Body of pancreas (tissue), 4 donors: ENCODE measurements at regions not wholly inside any gene's neighbourhood (a gene's known extent, or its start where the extent isn't known, plus 50 kb on each side); places are given as distances from the start of the nearest gene placed in this dataset.
A peak's percentile ranks its signal among the peaks of the same experiment; 100 is the strongest.

Source experiments
- ATAC-seq: fragments of 150-250 bp; one replicate; pipeline ENCODE4 v1.9.1; 2016
- DNase-seq, 4 donors: peaks; one replicate each; pipeline ENCODE4 v3.0.0-alpha.2; 2019
- H3K27ac ChIP-seq, 4 donors: fragments of 200-600 bp; sonication (generic); 1 replicate in 3 of 4; 2 replicates in 1 of 4; pipeline versions ENCODE4 v1.5.1 to v1.6.1; 2016 to 2019; ENCODE audit warnings: mild to moderate bottlenecking in 1 of 4, mixed read lengths in 1 of 4, moderate library complexity in 1 of 4
- H3K27me3 ChIP-seq, 2 donors: fragments of 200-600 bp; sonication (generic); one replicate each; pipeline ENCODE4 v1.6.0; 2016; ENCODE audit warnings: mild to moderate bottlenecking in 1 of 2
- H3K36me3 ChIP-seq, 2 donors: fragments of 200-600 bp; sonication (generic); replicated peaks in 1 of 2; 2 replicates each; pipeline ENCODE4 v1.5.1; 2016; ENCODE audit warnings: low read depth in 2 of 2; ENCODE audit not compliant: insufficient read depth in 1 of 2
- H3K4me1 ChIP-seq: fragments of 200-600 bp; sonication (generic); one replicate; pipeline ENCODE4 v1.6.0; 2016
- H3K4me3 ChIP-seq, 2 donors: fragments of 200-600 bp; sonication (generic); 1 replicate in 1 of 2; 2 replicates in 1 of 2; pipeline ENCODE4 v1.5.1; 2016 to 2019
- H3K9me3 ChIP-seq, 3 donors: fragments of 200-600 bp; sonication (generic); 1 replicate in 2 of 3; 2 replicates in 1 of 3; pipeline ENCODE4 v1.5.1; 2016
- CTCF ChIP-seq, 7 experiments: fragments of 450-650 bp in 4 of 7; fragments of 200-600 bp in 3 of 7; sonication (generic) in 3 of 7; IDR thresholded peaks; one replicate each; pipeline ENCODE4 v1.5.1; 2016 to 2019; ENCODE audit warnings: antibody characterized with exemption in 7 of 7
- POLR2A ChIP-seq, 3 donors: fragments of 450-650 bp; IDR thresholded peaks; one replicate each; pipeline ENCODE4 v1.6.1; 2016; ENCODE audit warnings: antibody characterized with exemption in 3 of 3, mild to moderate bottlenecking in 2 of 3
- WGBS, 2 donors: methylation state at CpG; one replicate each; pipeline ENCODE4 v1.1.5; 2017; 5-methylcytosine and 5-hydroxymethylcytosine counted together
- intact Hi-C: fragments of 100-400 bp; cut with DNase I; formaldehyde crosslinking; loops from one replicate; pipeline ENCODE4 v1.15.1; 2023

- no peaks in the 10 kb centered on the region for H3K36me3 ChIP-seq
- H3K9me3 ChIP-seq, result peaks cover 0 to 8% (median 0%) of the 10 kb centered on the region in 3 donors
- no peaks in the 10 kb centered on the region for H3K27me3 ChIP-seq
- 52 to 59% methylated on average over 13 of the region's 13 CpGs for WGBS, 2 donors
- H3K4me1 ChIP-seq, result peaks cover 7% of the 10 kb centered on the region
- TF ChIP-seq POLR2A (IDR thresholded peaks at IDR 0.05), result no peak
- DNase-seq (peak in 1 of 4 donors; percentile 37), ATAC-seq (peak; percentile 45)
- intact Hi-C loops, result no loop called here
- H3K4me3 ChIP-seq, result no peak overlapping the region
- H3K27ac ChIP-seq, result peak overlapping the region in 1 of 4 donors; percentile 40
Measured at GRCh38 chr2:37855283-37856041, 69.6 kb upstream of the RMDN2 start.

GRCh38 chr2:37856101-37856751 is 68.9 kb upstream of the RMDN2 start:
- Histone ChIP-seq H3K27ac (peak overlapping the region in 1 of 4 donors; percentile 40), H3K4me3 (no peak overlapping the region), H3K4me1 (peaks cover 2% of the 10 kb centered on the region), H3K36me3 (no peaks in the 10 kb centered on the region), H3K27me3 (no peaks in the 10 kb centered on the region), H3K9me3 (peaks cover 0 to 8% (median 0%) of the 10 kb centered on the region in 3 donors)
- 50 to 61% methylated on average over 5 to 7 of the region's 7 CpGs for WGBS, 2 donors
- intact Hi-C loops, result no loop called here
- TF ChIP-seq POLR2A (IDR thresholded peaks at IDR 0.05) (no peak), CTCF (IDR thresholded peaks at IDR 0.05) (no peak)
- ATAC-seq, result peak; percentile 18
- no peak for DNase-seq

GRCh38 chr2:37857575-37858399 is 67.3 kb upstream of the RMDN2 start:
- 83 to 84% methylated on average over 10 to 11 of the region's 11 CpGs for WGBS, 2 donors
- H3K9me3 ChIP-seq, result peaks cover 0 to 8% (median 0%) of the 10 kb centered on the region in 3 donors
- H3K27ac ChIP-seq, result no peak overlapping the region
- TF ChIP-seq CTCF (IDR thresholded peaks at IDR 0.05), result no peak
- TF ChIP-seq POLR2A (IDR thresholded peaks at IDR 0.05), result no peak
- intact Hi-C loops, result no loop called here
- DNase-seq, result no peak
- no peaks in the 10 kb centered on the region for H3K4me1 ChIP-seq
- no peaks in the 10 kb centered on the region for H3K36me3 ChIP-seq
- ATAC-seq, result no peak
- no peak overlapping the region for H3K4me3 ChIP-seq
- no peaks in the 10 kb centered on the region for H3K27me3 ChIP-seq

- H3K27me3 ChIP-seq, result no peaks in the 10 kb centered on the region
- no peak for TF ChIP-seq CTCF (IDR thresholded peaks at IDR 0.05)
- TF ChIP-seq POLR2A (IDR thresholded peaks at IDR 0.05), result no peak
- H3K9me3 ChIP-seq, result peaks cover 0 to 8% (median 0%) of the 10 kb centered on the region in 3 donors
- H3K36me3 ChIP-seq, result no peaks in the 10 kb centered on the region
- H3K4me3 ChIP-seq, result no peak overlapping the region
- 67 to 73% methylated on average over 1 to 2 of the region's 2 CpGs for WGBS, 2 donors
- no peaks in the 10 kb centered on the region for H3K4me1 ChIP-seq
- intact Hi-C loops, result no loop called here
- DNase-seq, result no peak
- no peak overlapping the region for H3K27ac ChIP-seq
- peak; percentile 38 for ATAC-seq
Measured at GRCh38 chr2:37858400-37858711, 66.7 kb upstream of the RMDN2 start.

- ATAC-seq (no peak), DNase-seq (no peak)
- H3K36me3 ChIP-seq, result no peaks in the 10 kb centered on the region
- H3K4me3 ChIP-seq, result no peak overlapping the region
- H3K4me1 ChIP-seq, result no peaks in the 10 kb centered on the region
- no peak overlapping the region for H3K27ac ChIP-seq
- 68 to 86% methylated on average over 3 to 5 of the region's 5 CpGs for whole genome bisulfite sequencing, 2 donors
- H3K27me3 ChIP-seq, result no peaks in the 10 kb centered on the region
- TF ChIP-seq POLR2A (IDR thresholded peaks at IDR 0.05), result no peak
- intact Hi-C loops, result no loop called here
- H3K9me3 ChIP-seq, result peaks cover 0 to 8% (median 0%) of the 10 kb centered on the region in 3 donors
Measured at GRCh38 chr2:37858725-37859267, 66.3 kb upstream of the RMDN2 start.
